A673 (cell line): ENCODE measurements at regions not wholly inside any gene's neighbourhood (a gene's known extent, or its start where the extent isn't known, plus 50 kb on each side); places are given as distances from the start of the nearest gene placed in this dataset.

Experiments used
- BruUV-seq: library from RNA; stranded (reverse); fragments of 400-500 nt; replicated peaks from 2 replicates; lab custom pipeline; 2021; lab: Mats Ljungman, UMichigan
- CTCF ChIA-PET: fragments of 300-600 bp; sonication (Branson Sonifier 250); formaldehyde crosslinking; loops from one replicate; lab custom pipeline; 2022; ENCODE audit warnings: antibody characterized with exemption; lab: Charles Lee
- POLR2A ChIA-PET: fragments of 300-600 bp; sonication (Branson Sonifier 250); formaldehyde crosslinking; loops from one replicate; lab custom pipeline; 2022; ENCODE audit warnings: antibody characterized with exemption; ENCODE audit not compliant: low non-redundant PET; lab: Charles Lee
- DNase-seq: peaks from one replicate; pipeline ENCODE4 v3.0.0-alpha.2; 2015; ENCODE audit warnings: low spot score
- H3K27ac ChIP-seq: fragments of 200-600 bp; sonication (generic); 2 replicates; pipeline ENCODE4 v1.5.1; 2016; ENCODE audit warnings: mixed run types, low read depth, mild to moderate bottlenecking, mixed read lengths, antibody characterized with exemption, low read length; ENCODE audit not compliant: poor library complexity, severe bottlenecking
- H3K27me3 ChIP-seq: fragments of 200-600 bp; sonication (generic); replicated peaks from 2 replicates; pipeline ENCODE4 v1.6.1; 2017; ENCODE audit warnings: mixed run types, low read depth, mild to moderate bottlenecking, mixed read lengths, antibody characterized with exemption, low read length; ENCODE audit not compliant: insufficient read depth, poor library complexity
- H3K36me3 ChIP-seq: fragments of 200-600 bp; sonication (generic); 2 replicates; pipeline ENCODE4 v1.6.1; 2016; ENCODE audit warnings: mixed run types, mild to moderate bottlenecking, mixed read lengths, antibody characterized with exemption, low read length; ENCODE audit not compliant: insufficient read depth, poor library complexity, severe bottlenecking
- H3K4me1 ChIP-seq: fragments of 200-600 bp; sonication (generic); 2 replicates; pipeline ENCODE4 v1.6.1; 2017; ENCODE audit warnings: mixed run types, mild to moderate bottlenecking, mixed read lengths, antibody characterized with exemption, low read length; ENCODE audit not compliant: insufficient read depth, poor library complexity, severe bottlenecking
- H3K4me3 ChIP-seq: fragments of 200-600 bp; sonication (generic); 2 replicates; pipeline ENCODE4 v1.5.1; 2016; ENCODE audit warnings: low read depth, mixed run types, mild to moderate bottlenecking, mixed read lengths, low read length; ENCODE audit not compliant: poor library complexity, severe bottlenecking
- H3K9me3 ChIP-seq: fragments of 200-600 bp; sonication (generic); 2 replicates; pipeline ENCODE4 v1.6.1; 2016; ENCODE audit warnings: mixed run types, low read depth, mild to moderate bottlenecking, mixed read lengths, antibody characterized with exemption, low read length; ENCODE audit not compliant: poor library complexity, severe bottlenecking
- CTCF ChIP-seq: fragments of 300-800, 200-600 bp; sonication (generic); conservative IDR thresholded peaks from 2 replicates; pipeline ENCODE4 v1.5.1; 2017; ENCODE audit warnings: low read depth, mild to moderate bottlenecking, antibody characterized with exemption, low read length, moderate library complexity, mixed read lengths
- EZH2 ChIP-seq: fragments of 200-600 bp; sonication (generic); IDR thresholded peaks from 2 replicates; pipeline ENCODE4 v1.6.1; 2017; ENCODE audit warnings: borderline replicate concordance, low read depth, mild to moderate bottlenecking, mixed read lengths, antibody characterized with exemption, low read length; ENCODE audit not compliant: poor library complexity, severe bottlenecking
- intact Hi-C: fragments of 100-400 bp; cut with micrococcal nuclease; formaldehyde crosslinking; loops from one replicate; pipeline ENCODE4 v1.10.0; 2022; ENCODE audit not compliant: unreplicated experiment

DNA sequence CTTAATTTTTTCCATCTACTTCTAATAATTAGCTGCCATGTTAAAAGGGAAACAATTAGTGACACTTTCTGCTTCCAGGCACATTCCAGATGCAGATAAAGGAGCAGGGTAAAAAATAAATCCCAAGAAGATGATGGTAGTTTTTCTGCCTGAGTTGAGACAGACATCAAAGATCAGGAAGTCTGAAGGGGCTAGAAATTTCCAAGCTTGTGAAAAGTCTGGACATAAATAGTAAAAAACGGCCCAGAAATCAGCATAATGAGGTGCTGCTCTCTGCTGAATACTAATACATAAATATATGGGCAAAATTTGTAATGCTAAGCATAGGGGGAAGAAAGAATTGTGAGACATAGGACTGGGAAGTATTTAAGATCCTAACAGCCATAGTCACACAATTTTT is 460.0 kb upstream of the RGS18 start:
- H3K4me1 ChIP-seq: no peaks in the 10 kb centered on the region

GRCh38 chr1:191699343-191699742 is 458.9 kb upstream of the RGS18 start:
- Histone ChIP-seq H3K27ac (no peak overlapping the region), H3K27me3 (no peaks in the 10 kb centered on the region), H3K9me3 (no peaks in the 10 kb centered on the region), H3K4me1 (no peaks in the 10 kb centered on the region), H3K36me3 (no peaks in the 10 kb centered on the region), H3K4me3 (no peak overlapping the region)
- ChIA-PET POLR2A (no interaction called here), CTCF (no interaction called here)
- intact Hi-C loops: no loop called here
- TF ChIP-seq CTCF (no peak), EZH2 (no peak)
- no peak for DNase-seq
- BruUV-seq: no TSS peak

More for the DNA sequence above, 460.0 kb upstream of the RGS18 start:
- no peak for TF ChIP-seq CTCF
- TF ChIP-seq EZH2: no peak
- CTCF ChIA-PET: no interaction called here
- no TSS peak for BruUV-seq
- Histone ChIP-seq H3K9me3 (no peaks in the 10 kb centered on the region), H3K36me3 (no peaks in the 10 kb centered on the region), H3K4me3 (no peak overlapping the region), H3K27ac (no peak overlapping the region), H3K27me3 (no peaks in the 10 kb centered on the region)
- no peak for DNase-seq
- intact Hi-C loops: no loop called here
- POLR2A ChIA-PET: no interaction called here

GRCh38 chr1:191700922-191701321 is 457.3 kb upstream of the RGS18 start:
- no peaks in the 10 kb centered on the region for H3K4me1 ChIP-seq
- ChIA-PET CTCF (no interaction called here), POLR2A (no interaction called here)
- H3K27me3 ChIP-seq: no peaks in the 10 kb centered on the region
- BruUV-seq: no TSS peak
- no peak overlapping the region for H3K27ac ChIP-seq
- no peaks in the 10 kb centered on the region for H3K9me3 ChIP-seq
- no peak for TF ChIP-seq CTCF
- TF ChIP-seq EZH2: no peak
- intact Hi-C loops: no loop called here
- no peak for DNase-seq
- H3K36me3 ChIP-seq: no peaks in the 10 kb centered on the region
- no peak overlapping the region for H3K4me3 ChIP-seq
